HG02798 (cell line): ENCODE measurements at regions not wholly inside any gene's neighbourhood (a gene's known extent, or its start where the extent isn't known, plus 50 kb on each side); places are given as distances from the start of the nearest gene placed in this dataset.

ENCODE experiments used
- ATAC-seq: cut with Tn5 transposase; IDR thresholded peaks from one replicate; pipeline ENCODE4 v1.9.1; 2021; ENCODE audit warnings: mild to moderate bottlenecking; ENCODE audit not compliant: unreplicated experiment, poor library complexity

- no peak for ATAC-seq
Measured at GRCh38 chr13:47291107-47291656, 394.3 kb upstream of the HTR2A start.

DNA sequence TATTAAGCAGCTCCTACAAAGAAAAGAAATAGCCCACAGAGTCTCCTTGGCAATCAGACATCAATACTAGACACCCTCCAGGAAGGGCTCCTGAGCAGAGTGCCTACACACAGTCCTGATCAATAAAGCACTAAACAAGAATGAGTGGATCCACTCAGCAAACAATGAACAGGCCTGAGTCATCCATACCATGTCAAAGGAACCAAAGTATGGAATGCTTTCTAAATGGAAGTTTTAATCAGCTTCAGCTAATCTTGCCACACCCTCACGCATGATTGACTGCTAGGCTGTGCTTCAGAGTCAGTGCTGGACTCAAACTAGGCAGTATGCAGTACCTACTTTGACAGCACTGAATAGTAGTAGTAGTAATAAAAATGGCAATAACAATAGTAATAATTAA is 392.7 kb upstream of the HTR2A start:
- ATAC-seq = no peak

DNA sequence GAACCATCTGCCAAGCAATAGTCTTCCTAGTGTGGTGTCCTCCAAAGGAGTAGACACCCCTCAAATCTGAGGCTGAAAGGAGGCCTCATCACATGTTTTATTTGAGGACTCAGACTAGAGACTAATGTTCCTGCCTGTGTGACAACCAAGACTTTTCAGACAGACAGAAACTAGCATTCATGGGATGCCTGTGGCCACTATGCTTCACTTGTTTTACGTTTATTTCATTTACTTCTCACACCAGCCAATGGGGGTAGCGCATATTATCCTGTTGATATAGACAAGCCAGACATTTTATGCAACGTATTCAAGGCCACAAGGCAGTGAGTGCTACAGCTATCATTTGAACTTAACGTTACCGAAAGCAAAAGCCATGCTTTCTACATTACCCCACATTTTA is 391.7 kb upstream of the HTR2A start:
- ATAC-seq = no peak

DNA sequence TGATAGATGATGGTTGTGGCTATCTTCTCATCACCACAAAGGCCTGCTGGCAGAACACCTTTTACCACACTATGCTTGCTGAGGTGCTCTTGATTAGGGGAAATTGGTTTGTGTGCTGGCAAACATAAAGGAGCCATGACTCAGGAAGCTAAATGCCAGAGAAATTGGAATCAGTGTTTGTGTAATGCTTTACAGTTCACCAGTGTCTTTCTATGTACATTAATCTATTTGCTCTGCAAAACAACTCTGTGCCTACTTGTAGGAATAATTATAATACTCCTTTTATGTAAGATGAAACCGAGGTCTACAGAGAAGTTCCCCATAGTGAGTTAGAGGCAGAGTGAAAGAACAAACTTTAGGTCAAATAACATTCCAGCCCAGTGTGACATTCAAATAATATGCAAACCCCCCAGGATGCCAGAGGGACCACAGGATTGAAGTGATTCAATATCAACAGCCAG is 390.5 kb upstream of the HTR2A start:
- ATAC-seq = no peak

- no peak for ATAC-seq
Measured at GRCh38 chr13:47281991-47282390, 385.1 kb upstream of the HTR2A start.

- no peak for ATAC-seq
Measured at GRCh38 chr13:47279920-47280319, 383.1 kb upstream of the HTR2A start.

- ATAC-seq = no peak
Measured at GRCh38 chr13:47277774-47278173, 380.9 kb upstream of the HTR2A start.

DNA sequence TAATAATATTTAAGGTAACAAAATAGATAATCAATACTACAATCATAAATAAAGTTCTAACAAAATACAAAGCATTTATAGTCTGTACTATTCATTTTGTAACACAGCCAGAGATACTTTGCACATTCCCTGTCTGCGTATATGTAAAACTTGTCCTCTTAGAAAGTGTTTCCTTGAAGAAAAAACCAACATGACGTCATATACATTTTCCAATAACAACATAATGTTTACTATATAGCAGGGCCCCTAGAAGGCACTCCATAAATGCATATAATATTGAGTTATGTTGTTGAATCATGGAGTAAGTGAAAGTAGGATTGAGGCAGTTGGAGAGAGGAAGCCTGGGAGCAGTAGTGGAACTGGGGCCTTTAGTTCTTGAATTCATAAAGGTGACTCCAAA is 371.4 kb upstream of the HTR2A start:
- no peak for ATAC-seq

DNA sequence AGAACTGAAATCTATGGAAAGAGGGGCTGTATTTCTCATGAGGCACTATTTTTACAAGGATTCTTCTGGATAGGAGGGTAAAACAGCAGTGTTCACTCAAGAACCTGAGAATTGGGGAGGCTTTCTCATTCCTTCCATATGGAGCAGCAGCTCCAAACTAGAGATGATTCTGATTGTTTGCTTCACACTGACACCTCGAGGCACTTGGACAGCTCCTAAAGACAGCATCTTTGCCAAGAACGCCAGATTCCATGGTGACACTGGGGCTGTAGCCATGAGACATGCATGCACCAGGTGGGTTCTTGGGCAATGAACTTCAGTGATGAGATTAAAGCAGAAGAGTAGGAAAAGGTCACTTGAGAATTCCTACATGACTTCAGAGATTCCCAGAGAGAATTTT is 361.5 kb upstream of the HTR2A start:
- ATAC-seq = no peak

GRCh38 chr13:47256618-47257017 is 359.8 kb upstream of the HTR2A start:
- no peak for ATAC-seq

GRCh38 chr13:47252627-47253026 is 355.8 kb upstream of the HTR2A start:
- no peak for ATAC-seq

- no peak for ATAC-seq
Measured at GRCh38 chr13:47251771-47252170, 354.9 kb upstream of the HTR2A start.

DNA sequence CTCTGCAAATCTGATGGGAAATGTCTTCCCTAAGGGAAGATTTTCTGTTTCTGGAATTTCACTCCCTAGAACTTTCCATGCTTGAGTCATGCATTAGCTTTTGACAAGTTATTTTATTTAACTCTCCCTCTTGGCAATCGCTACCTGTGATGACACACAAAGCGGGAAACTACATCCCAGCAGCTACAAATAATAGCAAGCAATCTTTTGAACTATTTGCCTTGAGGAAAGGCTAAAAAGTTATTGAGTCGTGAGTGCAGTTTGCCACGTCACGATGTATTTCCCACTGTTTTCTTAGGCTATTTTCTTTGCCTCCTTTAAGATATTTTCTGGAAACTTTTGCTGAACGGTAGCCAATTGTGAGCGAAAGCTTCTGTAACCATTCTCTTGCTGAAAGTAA is 353.3 kb upstream of the HTR2A start:
- no peak for ATAC-seq

DNA sequence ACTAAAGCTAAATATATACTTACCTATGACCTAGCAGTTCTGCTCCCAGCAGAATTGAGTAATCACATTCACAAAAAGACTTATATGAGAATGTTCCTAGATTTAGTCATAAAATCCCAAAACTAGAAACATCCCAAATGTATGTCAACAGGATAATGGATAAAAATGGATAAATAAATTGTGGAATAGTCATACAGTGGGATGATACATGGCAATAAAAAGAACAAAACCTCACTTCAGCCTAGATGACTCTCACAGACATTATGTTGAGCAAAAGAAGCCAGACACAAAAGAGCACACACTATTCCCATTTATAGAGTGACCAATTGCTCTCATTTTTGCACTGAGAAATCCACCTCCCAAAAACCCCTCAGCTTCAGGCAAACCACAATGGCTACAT is 352.4 kb upstream of the HTR2A start:
- no peak for ATAC-seq

DNA sequence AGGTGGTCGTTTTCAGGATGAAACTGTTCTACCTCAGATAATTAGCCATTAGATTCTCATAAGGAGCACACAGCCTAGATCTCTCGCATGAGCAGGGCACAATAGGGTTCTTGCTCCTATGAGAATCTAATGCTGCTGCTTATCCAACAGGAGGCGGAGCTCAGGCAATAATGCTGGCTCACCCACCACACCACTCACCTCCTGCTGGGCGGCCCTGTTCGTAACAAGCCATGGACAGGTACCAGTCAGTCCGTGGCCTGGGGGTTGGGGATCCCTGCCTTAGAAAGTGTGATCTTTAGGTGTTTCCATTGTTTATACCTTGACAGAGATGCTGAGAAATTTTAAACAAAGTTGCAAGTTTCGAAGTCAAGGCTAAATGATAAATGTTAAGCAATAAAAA is 344.6 kb upstream of the HTR2A start:
- no peak for ATAC-seq

- ATAC-seq = no peak
Measured at GRCh38 chr13:47239025-47239424, 342.2 kb upstream of the HTR2A start.

- no peak for ATAC-seq
Measured at GRCh38 chr13:47237571-47237970, 340.7 kb upstream of the HTR2A start.

GRCh38 chr13:47233734-47234133 is 336.9 kb upstream of the HTR2A start:
- no peak for ATAC-seq

DNA sequence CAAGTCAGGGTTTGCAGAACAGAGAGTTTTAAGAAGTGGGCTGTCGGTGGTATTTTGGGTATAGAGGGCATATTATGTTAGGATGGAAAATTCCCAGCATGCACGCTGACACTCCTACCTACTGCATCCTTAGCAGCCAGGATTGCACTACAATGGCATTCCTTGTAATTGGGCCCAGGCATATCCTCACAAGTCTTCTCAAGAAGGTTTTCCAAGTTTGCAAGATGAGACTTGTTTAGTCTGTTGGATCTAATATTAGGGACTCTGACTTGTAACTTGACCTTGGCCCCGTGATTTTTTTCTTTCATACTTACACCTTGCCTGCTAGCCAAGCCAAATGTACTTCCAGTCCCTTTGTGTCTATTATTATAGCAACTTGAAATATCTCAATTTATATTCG is 335.7 kb upstream of the HTR2A start:
- no peak for ATAC-seq

- ATAC-seq = no peak
Measured at GRCh38 chr13:47230155-47230554, 333.3 kb upstream of the HTR2A start.

- no peak for ATAC-seq
Measured at GRCh38 chr13:47226516-47226915, 329.7 kb upstream of the HTR2A start.

DNA sequence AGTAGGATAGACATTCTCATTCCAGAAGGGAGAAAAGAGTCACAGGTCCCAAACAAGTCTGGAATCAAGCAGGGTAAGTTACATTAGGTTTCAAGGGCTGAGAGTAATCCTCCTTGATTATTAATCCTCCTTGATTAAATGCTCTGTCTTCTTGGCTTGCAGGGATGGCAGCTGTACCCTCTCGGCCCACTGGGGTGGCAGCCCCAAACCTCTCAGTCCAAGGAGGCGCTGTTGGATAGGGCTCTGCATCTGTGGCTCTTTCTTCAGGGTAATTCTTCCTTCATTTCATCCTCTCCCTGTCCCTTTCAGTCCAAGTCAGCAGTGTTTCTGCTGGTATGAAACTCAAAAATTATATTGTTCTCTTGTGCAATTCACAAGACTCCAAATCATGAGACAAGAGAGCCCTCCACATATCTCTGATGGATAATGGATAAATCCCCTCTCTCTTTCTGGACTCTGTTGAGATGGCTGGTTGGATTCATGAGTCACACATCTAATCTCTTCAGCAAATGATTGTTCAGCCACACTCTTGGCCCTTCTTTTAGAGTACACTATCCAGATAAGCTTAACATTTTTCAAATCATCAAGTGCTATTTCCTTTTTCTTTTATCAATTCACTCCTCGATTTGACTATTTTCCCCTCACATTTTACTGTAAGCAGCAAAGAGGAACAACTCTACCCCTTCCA is 323.7 kb upstream of the HTR2A start:
- ATAC-seq = no peak
